ENCODE measurements at regions not wholly inside any gene's neighbourhood (a gene's known extent, or its start where the extent isn't known, plus 50 kb on each side); places are given as distances from the start of the nearest gene placed in this dataset.

DNA sequence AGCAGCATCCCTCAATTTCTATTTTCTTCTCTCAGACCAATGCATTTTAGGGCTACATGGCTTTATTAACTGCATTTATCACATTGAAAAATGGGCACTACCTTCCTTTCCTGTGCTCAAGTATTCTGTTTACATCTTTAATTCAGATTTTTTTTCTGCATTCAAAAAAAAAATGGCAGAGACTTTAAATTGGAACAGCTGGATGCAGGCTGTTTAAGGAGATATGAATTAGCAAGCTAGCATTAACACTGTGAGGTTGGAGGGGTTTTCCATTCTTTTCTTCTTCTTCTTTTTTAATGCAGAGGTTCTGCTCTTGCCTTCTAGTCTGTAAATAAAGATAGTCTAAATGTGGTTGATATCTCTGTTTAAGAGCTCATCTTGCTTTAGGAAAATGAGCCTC lies 242.9 kb upstream of the RBFOX1 start:
- ATAC-seq (no peak), DNase-seq (no peak)
- H3K27me3 Mint-ChIP-seq, result no peaks in the 10 kb centered on the region
- H3K4me3 Mint-ChIP-seq, result no peak overlapping the region
- H3K9me3 Mint-ChIP-seq, result peaks cover 0 to 10% of the 10 kb centered on the region in 2 donors
- H3K4me1 Mint-ChIP-seq, result no peaks in the 10 kb centered on the region
- H3K27ac Mint-ChIP-seq, result no peak overlapping the region

DNA sequence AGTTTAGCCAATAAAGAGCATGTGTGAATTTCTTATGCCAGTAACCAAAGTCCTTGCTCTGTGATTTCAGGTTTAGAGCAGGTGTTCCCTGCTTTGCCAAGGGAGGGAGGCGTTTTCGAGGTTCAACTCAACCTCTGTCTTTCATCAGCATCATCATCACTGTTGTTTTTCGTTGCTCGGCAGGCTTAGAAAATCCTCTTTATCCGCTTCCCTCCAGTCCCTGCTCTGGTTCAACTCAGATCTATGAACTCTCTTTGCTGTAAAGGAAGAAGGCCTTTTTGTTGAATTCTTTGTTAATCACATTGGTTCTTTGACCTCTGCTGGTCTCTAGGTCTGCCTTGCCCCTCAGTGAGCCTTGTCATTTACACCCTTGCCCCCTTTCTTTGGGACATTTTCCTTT lies 243.9 kb upstream of the RBFOX1 start:
- H3K27me3 Mint-ChIP-seq, result no peaks in the 10 kb centered on the region
- no peaks in the 10 kb centered on the region for H3K4me1 Mint-ChIP-seq
- DNase-seq, result no peak
- no peak for ATAC-seq
- no peak overlapping the region for H3K27ac Mint-ChIP-seq
- no peak overlapping the region for H3K4me3 Mint-ChIP-seq
- H3K9me3 Mint-ChIP-seq, result peaks cover 0 to 12% of the 10 kb centered on the region in 2 donors

DNA sequence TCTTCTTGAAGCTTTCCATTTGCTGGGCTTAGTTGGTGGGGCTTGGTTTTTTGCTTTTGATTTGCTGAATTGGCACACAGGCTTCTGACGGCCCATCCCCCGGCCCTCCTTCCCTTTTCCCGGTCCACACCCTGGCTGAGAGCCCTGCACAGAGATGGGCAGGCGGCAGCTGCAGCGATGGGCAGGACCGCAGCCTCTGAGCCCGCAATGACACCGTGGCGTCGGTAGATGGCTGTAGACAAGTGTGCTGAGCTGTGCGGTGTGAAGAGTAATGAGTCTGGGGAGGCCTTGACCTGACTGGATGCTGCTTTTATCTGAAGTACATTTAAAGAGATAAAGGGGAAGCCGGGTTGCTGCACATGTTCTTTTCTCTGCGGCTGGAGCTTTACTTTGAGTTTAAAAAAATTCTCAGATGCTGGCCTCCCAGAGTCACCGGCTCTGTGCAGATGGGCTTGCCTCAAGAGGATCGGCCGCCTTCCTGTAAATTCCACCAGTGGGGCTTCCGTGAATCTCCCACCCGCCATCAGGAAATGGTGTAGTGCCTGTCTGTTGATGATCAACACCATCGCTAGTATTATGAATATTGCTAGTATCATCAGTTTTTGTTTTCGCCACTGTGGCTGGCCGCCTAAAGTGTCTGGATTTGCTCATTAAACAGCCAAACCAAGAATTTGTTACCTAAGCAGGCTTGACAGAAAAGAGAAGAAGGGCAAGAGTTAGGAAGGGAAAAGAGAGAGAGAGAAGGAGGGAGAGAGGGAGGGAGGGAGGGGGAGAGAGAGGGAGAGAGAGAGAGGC lies 245.6 kb upstream of the RBFOX1 start:
- H3K9me3 Mint-ChIP-seq, result peaks cover 0 to 12% of the 10 kb centered on the region in 2 donors
- no peak overlapping the region for H3K27ac Mint-ChIP-seq
- no peak for ATAC-seq
- no peaks in the 10 kb centered on the region for H3K27me3 Mint-ChIP-seq
- no peaks in the 10 kb centered on the region for H3K4me1 Mint-ChIP-seq
- DNase-seq, result no peak
- no peak overlapping the region for H3K4me3 Mint-ChIP-seq

DNA sequence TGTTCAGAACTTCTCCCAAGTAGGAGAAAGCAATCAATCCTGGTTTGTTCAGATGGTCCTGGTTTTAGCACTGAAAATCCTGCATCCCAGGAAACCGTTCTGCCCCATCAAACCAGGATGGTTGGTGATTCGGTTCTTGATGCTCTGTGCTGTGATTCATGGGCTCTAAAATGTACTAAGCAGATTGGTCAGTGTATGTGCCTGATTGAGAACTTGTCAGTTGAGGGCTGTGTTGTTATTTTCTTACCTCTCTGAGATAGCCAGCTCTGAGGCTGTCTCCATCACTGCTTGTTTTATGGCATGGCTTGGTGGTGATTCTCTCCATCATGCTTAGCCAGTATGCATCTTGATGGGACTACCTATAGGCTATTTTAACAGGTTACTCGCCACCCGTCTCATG lies 246.9 kb upstream of the RBFOX1 start:
- DNase-seq (no peak), ATAC-seq (no peak)
- Mint-ChIP-seq H3K9me3 (peaks cover 2 to 13% of the 10 kb centered on the region in 2 donors), H3K27ac (no peak overlapping the region), H3K4me1 (no peaks in the 10 kb centered on the region), H3K4me3 (no peak overlapping the region), H3K27me3 (no peaks in the 10 kb centered on the region)

DNA sequence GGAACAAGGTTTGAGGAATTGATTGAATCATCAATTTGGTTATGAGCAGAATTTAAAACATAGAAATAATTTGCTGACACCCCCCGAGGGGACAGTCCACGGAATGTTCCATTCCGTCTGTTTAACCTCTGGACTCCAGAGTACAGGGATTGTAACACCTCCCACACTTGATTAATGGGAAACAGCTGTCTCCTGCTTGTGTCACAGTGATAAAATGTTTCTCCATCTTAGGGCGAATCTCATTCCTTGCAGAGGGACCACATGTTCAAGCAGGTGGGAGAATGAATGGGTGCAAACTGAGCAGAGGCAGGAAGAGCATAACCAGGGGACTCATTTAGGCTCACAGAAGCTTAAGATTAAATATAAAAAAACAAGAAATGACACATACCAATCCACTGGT lies 249.5 kb upstream of the RBFOX1 start:
- Mint-ChIP-seq H3K9me3 (peaks cover 19 to 20% of the 10 kb centered on the region in 2 donors), H3K27ac (no peak overlapping the region), H3K4me3 (no peak overlapping the region), H3K4me1 (no peaks in the 10 kb centered on the region), H3K27me3 (no peaks in the 10 kb centered on the region)
- DNase-seq, result no peak
- ATAC-seq, result no peak

DNA sequence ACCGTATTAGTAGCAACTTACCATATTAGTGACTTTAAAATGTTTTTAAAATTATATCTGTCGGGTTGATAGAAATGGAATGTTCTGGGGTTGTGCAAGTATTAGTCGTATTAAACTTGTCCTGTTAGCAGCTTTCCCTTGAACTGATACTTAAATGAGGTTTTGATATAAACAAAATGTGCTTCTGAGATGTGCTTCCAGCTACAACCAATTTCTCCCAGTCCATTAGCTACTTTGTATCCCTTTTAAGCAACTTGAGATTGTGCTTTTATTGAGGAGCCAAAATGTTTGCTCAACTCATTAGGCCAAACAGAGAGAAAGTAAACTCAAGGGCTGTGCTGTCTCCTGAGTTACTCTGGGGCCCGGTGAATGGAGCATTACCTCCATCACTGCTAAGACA lies 255.0 kb upstream of the RBFOX1 start:
- peaks cover 11 to 37% of the 10 kb centered on the region in 2 donors for H3K9me3 Mint-ChIP-seq
- no peaks in the 10 kb centered on the region for H3K4me1 Mint-ChIP-seq
- DNase-seq (no peak), ATAC-seq (no peak)
- no peak overlapping the region for H3K27ac Mint-ChIP-seq
- no peak overlapping the region for H3K4me3 Mint-ChIP-seq
- no peaks in the 10 kb centered on the region for H3K27me3 Mint-ChIP-seq

DNA sequence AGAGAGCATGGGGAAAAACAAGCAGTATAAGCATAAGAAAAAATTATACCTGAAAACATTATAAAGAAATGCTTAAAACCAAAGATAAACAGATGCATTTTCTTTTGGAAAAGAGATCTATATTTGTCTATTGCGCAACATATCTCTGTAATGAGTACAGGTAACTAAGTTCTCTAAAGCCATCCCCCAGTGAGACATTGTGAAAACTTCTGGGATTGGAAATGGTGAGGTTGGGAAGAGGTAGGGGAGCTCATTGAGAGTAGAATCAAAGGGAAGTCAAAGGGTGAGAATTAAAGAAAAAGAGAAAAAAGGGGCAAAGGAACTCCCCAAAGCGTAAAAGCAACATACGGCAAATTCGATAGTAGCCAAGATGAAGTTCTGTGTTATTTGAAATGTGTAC lies 257.9 kb upstream of the RBFOX1 start:
- ATAC-seq (no peak), DNase-seq (no peak)
- Mint-ChIP-seq H3K27me3 (no peaks in the 10 kb centered on the region), H3K4me3 (no peak overlapping the region), H3K27ac (no peak overlapping the region), H3K4me1 (no peaks in the 10 kb centered on the region), H3K9me3 (peaks cover 16 to 29% of the 10 kb centered on the region in 2 donors)

DNA sequence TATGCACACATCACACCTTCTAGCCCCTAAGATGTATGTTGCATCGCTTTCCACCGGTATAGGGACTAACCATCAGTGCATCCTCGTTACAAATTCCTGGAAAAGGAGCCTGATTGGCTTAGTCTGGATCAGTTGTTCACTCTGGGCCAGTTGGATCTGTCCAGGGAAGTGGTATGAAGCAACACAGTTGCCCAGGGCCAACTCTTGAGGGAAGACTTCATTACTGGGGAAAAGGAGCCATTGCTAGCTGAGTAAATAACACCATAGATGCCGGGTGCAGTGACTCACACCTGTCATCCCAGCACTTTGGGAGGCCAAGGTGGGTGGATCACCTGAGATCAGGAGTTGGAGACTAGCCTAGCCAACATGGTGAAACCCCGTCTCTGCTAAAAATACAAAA lies 275.2 kb upstream of the RBFOX1 start:
- no peaks in the 10 kb centered on the region for H3K27me3 Mint-ChIP-seq
- peaks cover 4 to 22% of the 10 kb centered on the region in 2 donors for H3K9me3 Mint-ChIP-seq
- no peak overlapping the region for H3K4me3 Mint-ChIP-seq
- ATAC-seq (no peak), DNase-seq (no peak)
- H3K4me1 Mint-ChIP-seq, result no peaks in the 10 kb centered on the region
- H3K27ac Mint-ChIP-seq, result no peak overlapping the region

DNA sequence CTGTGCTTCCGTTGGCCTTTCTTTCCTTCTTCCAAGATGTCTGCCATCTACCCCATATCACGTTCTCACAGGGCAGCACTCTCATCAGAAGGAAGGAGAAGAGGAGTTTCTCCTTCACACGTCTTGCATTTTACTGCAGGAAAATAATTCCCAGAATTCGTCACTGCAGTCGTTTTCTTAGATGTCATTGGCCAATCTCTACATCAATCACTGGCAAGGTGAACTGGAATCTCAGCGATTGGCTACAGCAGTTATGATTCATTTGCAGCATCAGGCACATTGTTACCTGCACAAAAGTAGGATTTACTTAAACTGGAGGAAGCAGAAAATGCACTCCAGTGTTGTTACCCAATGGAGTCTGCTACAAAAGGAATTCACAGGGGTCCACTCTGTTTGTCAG lies 277.2 kb upstream of the RBFOX1 start:
- no peak overlapping the region for H3K4me3 Mint-ChIP-seq
- H3K27me3 Mint-ChIP-seq, result no peaks in the 10 kb centered on the region
- ATAC-seq (no peak), DNase-seq (no peak)
- no peaks in the 10 kb centered on the region for H3K4me1 Mint-ChIP-seq
- no peak overlapping the region for H3K27ac Mint-ChIP-seq
- peaks cover 0 to 21% of the 10 kb centered on the region in 2 donors for H3K9me3 Mint-ChIP-seq

DNA sequence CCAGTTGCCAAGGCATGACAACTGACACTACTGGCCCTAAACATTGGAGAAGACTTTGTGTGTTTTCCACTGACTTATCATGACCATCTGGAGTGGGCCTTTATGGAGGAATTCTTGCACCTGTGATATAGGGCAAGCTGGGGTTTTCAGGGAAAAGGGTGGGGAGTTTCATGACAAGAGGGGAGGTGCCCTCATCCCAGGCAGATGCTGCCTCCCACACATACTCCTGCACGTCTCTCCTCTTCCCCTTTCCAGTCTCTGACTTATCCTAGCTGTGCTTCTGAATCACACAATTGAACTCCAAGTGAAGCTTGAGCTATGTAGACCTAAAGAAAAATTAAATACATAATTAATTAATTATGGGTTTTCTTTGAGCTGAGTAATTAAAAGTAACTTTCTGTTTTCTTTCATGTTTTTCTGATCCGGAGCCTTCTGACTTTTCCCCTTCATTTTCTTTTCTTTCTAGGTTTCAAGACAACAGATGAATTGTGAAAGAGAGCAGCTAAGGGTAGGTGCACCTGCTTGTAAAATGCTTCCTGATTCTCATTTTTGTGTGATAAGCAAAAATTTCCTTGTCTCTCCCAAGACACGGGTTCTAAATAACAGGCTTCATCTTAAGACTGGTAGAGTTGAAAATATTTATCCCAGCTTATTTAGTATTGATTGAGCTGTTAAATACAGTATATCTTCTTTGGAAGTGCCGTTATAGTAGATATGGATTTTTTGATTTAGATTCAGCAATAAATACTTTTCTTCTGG lies 280.9 kb upstream of the RBFOX1 start:
- Mint-ChIP-seq H3K27me3 (no peaks in the 10 kb centered on the region), H3K9me3 (peaks cover 12 to 38% of the 10 kb centered on the region in 2 donors), H3K4me1 (no peaks in the 10 kb centered on the region), H3K27ac (no peak overlapping the region), H3K4me3 (no peak overlapping the region)
- ATAC-seq (no peak), DNase-seq (no peak)

DNA sequence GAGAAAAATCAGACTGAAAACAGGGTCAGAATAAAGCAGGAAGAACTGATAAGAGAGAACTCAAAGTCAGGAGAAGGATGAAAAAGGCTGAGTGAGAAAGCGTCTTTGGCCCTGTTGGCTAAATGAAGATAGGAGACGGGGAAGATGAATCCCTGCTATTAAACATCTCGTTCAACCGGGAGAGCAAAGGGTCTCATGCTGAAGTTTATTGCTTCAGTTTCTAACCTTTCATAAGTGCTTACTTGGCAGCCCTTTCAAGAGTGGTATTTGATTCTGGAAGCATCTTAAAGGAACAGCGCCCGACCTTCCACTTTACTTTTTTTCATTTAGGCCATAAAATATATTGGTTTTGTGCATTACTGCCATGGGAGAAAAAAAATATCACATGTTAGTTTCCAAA lies 288.3 kb upstream of the RBFOX1 start:
- DNase-seq (no peak), ATAC-seq (no peak)
- no peaks in the 10 kb centered on the region for H3K27me3 Mint-ChIP-seq
- peaks cover 15 to 42% of the 10 kb centered on the region in 2 donors for H3K9me3 Mint-ChIP-seq
- no peak overlapping the region for H3K4me3 Mint-ChIP-seq
- no peak overlapping the region for H3K27ac Mint-ChIP-seq
- H3K4me1 Mint-ChIP-seq, result no peaks in the 10 kb centered on the region

DNA sequence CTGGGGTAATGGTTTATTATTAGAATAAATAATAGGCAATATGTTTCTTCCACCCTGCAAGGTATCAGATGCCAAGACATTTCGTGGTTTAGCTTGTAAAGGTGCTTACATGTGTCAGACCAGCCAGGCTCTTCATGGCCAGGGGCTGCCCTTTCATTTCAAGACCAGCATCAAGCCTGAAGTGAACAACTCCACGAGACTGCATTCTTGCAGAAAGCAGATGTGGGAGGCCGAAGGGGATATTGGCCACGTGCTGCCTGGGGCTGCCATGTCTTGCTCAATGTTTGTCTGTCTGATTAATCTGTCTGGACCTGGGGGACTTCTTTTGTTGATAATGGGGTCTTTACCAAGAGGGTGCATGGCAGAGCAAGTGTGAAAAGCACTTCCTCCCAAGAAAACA lies 294.2 kb upstream of the RBFOX1 start:
- no peak overlapping the region for H3K4me3 Mint-ChIP-seq
- ATAC-seq (no peak), DNase-seq (no peak)
- peaks cover 12 to 30% of the 10 kb centered on the region in 2 donors for H3K9me3 Mint-ChIP-seq
- H3K27ac Mint-ChIP-seq, result no peak overlapping the region
- no peaks in the 10 kb centered on the region for H3K27me3 Mint-ChIP-seq
- no peaks in the 10 kb centered on the region for H3K4me1 Mint-ChIP-seq

DNA sequence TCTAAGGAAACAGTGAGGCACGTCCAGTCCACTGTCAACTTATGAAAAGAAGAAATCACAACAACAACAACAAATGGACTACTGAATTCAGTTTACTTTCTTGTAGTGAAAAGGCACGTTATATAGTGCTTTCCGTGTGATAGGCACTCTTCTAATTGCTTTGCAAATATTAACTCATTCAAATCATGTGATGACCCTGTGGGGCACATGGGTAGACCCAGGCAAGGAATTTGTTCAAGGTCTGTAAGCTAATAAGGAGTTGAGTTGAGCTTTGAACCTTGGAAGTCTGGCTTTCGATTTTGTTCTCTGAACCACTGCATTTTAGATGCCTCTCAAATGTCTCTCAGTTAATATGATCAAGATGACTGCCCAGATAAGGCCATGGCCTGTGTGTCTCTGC lies 295.1 kb upstream of the RBFOX1 start:
- H3K9me3 Mint-ChIP-seq, result peaks cover 12 to 31% of the 10 kb centered on the region in 2 donors
- no peaks in the 10 kb centered on the region for H3K27me3 Mint-ChIP-seq
- ATAC-seq, result no peak
- H3K4me3 Mint-ChIP-seq, result no peak overlapping the region
- no peak for DNase-seq
- H3K27ac Mint-ChIP-seq, result no peak overlapping the region
- no peaks in the 10 kb centered on the region for H3K4me1 Mint-ChIP-seq

DNA sequence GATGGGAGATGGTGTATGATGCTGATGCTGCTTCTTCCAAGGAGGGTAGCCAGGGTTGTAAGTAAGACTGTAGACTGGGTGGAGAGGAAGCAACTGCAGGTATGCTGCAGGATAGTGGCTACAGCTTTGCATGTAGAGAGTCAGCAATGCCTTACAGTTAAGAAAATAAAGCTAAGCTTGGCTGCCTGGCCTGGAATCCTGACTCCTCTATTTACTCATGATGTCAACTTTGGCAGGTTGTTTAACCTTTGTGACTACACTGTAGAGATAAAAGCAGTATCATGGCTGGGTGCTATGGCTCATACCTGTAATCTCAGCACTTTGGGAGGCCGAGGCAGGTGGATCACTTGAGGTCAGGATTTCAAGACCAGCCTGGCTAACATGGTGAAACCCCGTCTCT lies 301.6 kb upstream of the RBFOX1 start:
- Mint-ChIP-seq H3K9me3 (peaks cover 5 to 35% of the 10 kb centered on the region in 2 donors), H3K27me3 (no peaks in the 10 kb centered on the region), H3K4me1 (no peaks in the 10 kb centered on the region), H3K4me3 (no peak overlapping the region), H3K27ac (no peak overlapping the region)
- DNase-seq, result no peak
- no peak for ATAC-seq

DNA sequence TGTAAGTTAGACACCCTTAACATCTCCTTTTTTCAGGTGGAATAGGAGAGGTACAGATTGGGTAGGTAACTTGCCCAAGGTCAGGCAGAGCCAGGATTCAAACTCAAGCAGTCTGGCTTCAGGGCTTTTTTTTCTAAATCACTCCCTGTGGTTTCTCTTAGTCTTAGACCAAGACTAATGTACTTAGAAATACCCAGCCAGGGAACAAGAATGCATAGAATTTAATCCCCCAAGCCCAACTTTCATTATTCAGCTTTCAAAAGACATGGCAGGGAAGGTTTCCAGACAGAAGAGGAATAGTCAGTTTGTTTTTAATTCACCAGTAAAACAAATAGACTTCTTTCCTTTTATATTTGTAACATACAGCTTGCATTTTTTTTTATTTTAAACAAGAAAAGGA lies 305.2 kb upstream of the RBFOX1 start:
- H3K27ac Mint-ChIP-seq, result no peak overlapping the region
- ATAC-seq (no peak), DNase-seq (no peak)
- no peaks in the 10 kb centered on the region for H3K4me1 Mint-ChIP-seq
- peaks cover 0 to 19% of the 10 kb centered on the region in 2 donors for H3K9me3 Mint-ChIP-seq
- H3K27me3 Mint-ChIP-seq, result no peaks in the 10 kb centered on the region
- no peak overlapping the region for H3K4me3 Mint-ChIP-seq

DNA sequence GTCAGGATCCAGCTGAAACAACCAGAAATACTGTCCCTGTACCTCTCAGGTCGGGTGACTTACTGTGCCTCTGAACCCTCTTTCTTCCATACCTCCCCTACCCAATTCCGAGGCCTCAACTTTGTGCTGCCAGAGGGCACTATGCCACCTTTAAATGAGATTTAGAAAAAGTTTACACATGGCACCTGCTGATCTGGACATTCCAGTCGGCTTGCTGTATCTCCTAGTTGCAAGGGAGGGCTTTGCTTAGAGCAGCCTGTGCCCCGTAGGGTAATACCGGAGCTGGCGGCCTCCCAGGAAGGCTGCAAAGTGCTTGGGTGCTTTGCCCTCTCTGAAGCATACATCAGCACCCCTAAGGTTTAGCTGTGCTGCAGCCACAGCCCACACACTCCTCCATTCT lies 306.0 kb upstream of the RBFOX1 start:
- H3K9me3 Mint-ChIP-seq, result peaks cover 0 to 19% of the 10 kb centered on the region in 2 donors
- no peak for ATAC-seq
- H3K27ac Mint-ChIP-seq, result no peak overlapping the region
- no peak overlapping the region for H3K4me3 Mint-ChIP-seq
- no peaks in the 10 kb centered on the region for H3K27me3 Mint-ChIP-seq
- no peak for DNase-seq
- H3K4me1 Mint-ChIP-seq, result no peaks in the 10 kb centered on the region
